K562 (cell line): ENCODE measurements at regions not wholly inside any gene's neighbourhood (a gene's known extent, or its start where the extent isn't known, plus 50 kb on each side); places are given as distances from the start of the nearest gene placed in this dataset.

Experiments
- ATAC-seq: fragments of 200-7000 bp; cut with Tn5 transposase; 3 replicates; pipeline ENCODE4 v1.9.1; 2020; ENCODE audit warnings: moderate library complexity
- BruUV-seq: library from RNA; stranded (reverse); fragments of 400-500 nt; replicated peaks from 2 replicates; lab custom pipeline; 2021; lab: Mats Ljungman, UMichigan
- CTCF ChIA-PET: fragments of 300-600 bp; formaldehyde crosslinking; extraction: SDS; loops from one replicate; lab custom pipeline; 2021; ENCODE audit warnings: low intra/inter-chr PET ratio; lab: Yijun Ruan, JAX
- POLR2A ChIA-PET: fragments of 300-600, 350-650 bp; sonication (Branson Sonifier 250); formaldehyde crosslinking; extraction: SDS; loops from one replicate; lab custom pipeline; 2021; ENCODE audit warnings: antibody characterized with exemption, inconsistent platforms; lab: Yijun Ruan, JAX
- DNase-seq, 4 experiments: peaks; one replicate each; pipeline versions ENCODE4 v3.0.0 to v3.0.0-alpha.2; 2011 to 2018; ENCODE audit warnings: low spot score in 3 of 4, mixed read lengths in 3 of 4; ENCODE audit errors: extremely low read depth in 1 of 4
- FAIRE-seq: peaks from 2 replicates; lab custom pipeline; 2011; peaks lifted over from hg19 to GRCh38; lab: Jason Lieb, UNC
- H2AFZ ChIP-seq: 2 replicates; pipeline ENCODE4 v1.6.0; 2011; ENCODE audit warnings: low read depth, low read length, control low read depth, inconsistent platforms
- H3K27ac ChIP-seq: fragments of 200-600 bp; 3 replicates; pipeline ENCODE4 v1.8.0; 2011; ENCODE audit warnings: low read depth, mild to moderate bottlenecking, control low read depth, inconsistent platforms, low read length, moderate library complexity, mixed read lengths; ENCODE audit errors: extremely low read depth
- H3K27me3 ChIP-seq, 2 experiments: fragments of 300-600 bp in 1 of 2; 2 replicates in 1 of 2; 3 replicates in 1 of 2; pipeline versions ENCODE4 v1.6.0 to v1.8.0; 2011; ENCODE audit warnings: inconsistent platforms in 2 of 2, low read length in 2 of 2, mild to moderate bottlenecking in 1 of 2, mixed read lengths in 1 of 2, moderate library complexity in 1 of 2; ENCODE audit not compliant: control insufficient read depth in 2 of 2, insufficient read depth in 2 of 2
- H3K36me3 ChIP-seq: fragments of 300-600 bp; 3 replicates; pipeline ENCODE4 v1.8.0; 2011; ENCODE audit warnings: mild to moderate bottlenecking, low read length, inconsistent platforms; ENCODE audit not compliant: control insufficient read depth, insufficient read depth
- H3K4me1 ChIP-seq, 2 experiments: fragments of 200-600 bp in 1 of 2; replicated peaks in 1 of 2; 2 replicates in 1 of 2; 3 replicates in 1 of 2; pipeline versions ENCODE4 v1.5.1 to v1.8.0; 2011; ENCODE audit warnings: inconsistent platforms in 2 of 2, low read length in 2 of 2, mild to moderate bottlenecking in 1 of 2, mixed read lengths in 1 of 2, moderate library complexity in 1 of 2; ENCODE audit not compliant: control insufficient read depth in 2 of 2, insufficient read depth in 2 of 2
- H3K4me2 ChIP-seq: 2 replicates; pipeline ENCODE4 v1.6.1; 2011; ENCODE audit warnings: low read length, control low read depth, inconsistent platforms, mixed read lengths; ENCODE audit not compliant: insufficient read depth
- H3K4me3 ChIP-seq: fragments of 200-600 bp; sonication (generic), shearing (Covaris generic); 2 replicates; pipeline ENCODE4 v1.5.1; 2016; ENCODE audit warnings: control low read depth, inconsistent platforms
- H3K79me2 ChIP-seq: fragments of 200-600 bp; 3 replicates; pipeline ENCODE4 v1.8.0; 2011; ENCODE audit warnings: low read length, inconsistent platforms; ENCODE audit not compliant: control insufficient read depth, insufficient read depth
- H3K9ac ChIP-seq, 2 experiments: 2 replicates each; pipeline versions ENCODE4 v1.6.0 to v1.6.1; 2011; ENCODE audit warnings: low read depth in 2 of 2, low read length in 2 of 2, control low read depth in 1 of 2, inconsistent platforms in 1 of 2, mild to moderate bottlenecking in 1 of 2, mixed read lengths in 1 of 2; ENCODE audit not compliant: insufficient read depth in 1 of 2
- H3K9me1 ChIP-seq: one replicate; pipeline ENCODE4 v1.6.0; 2011; ENCODE audit warnings: inconsistent platforms, mild to moderate bottlenecking, low read length, moderate library complexity; ENCODE audit not compliant: control insufficient read depth, insufficient read depth
- H3K9me3 ChIP-seq: replicated peaks from 2 replicates; pipeline ENCODE4 v1.5.1; 2011; ENCODE audit warnings: low read depth, low read length, inconsistent platforms; ENCODE audit not compliant: control insufficient read depth, insufficient read depth
- H4K20me1 ChIP-seq: replicated peaks from 2 replicates; pipeline ENCODE4 v1.6.1; 2011; ENCODE audit warnings: low read length, inconsistent platforms, mixed read lengths; ENCODE audit not compliant: control insufficient read depth, insufficient read depth
- CBFB ChIP-seq: sonication (generic); formaldehyde crosslinking; IDR thresholded peaks from 2 replicates; pipeline ENCODE4 v1.4.0; 2020; ENCODE audit warnings: mild to moderate bottlenecking, missing genetic modification reagents
- CHD2 ChIP-seq: IDR thresholded peaks from 2 replicates; pipeline ENCODE4 v1.6.1; 2011; ENCODE audit warnings: low read depth, low read length
- FUS ChIP-seq: fragments of 200-400 bp; formaldehyde crosslinking; optimal IDR thresholded peaks from 2 replicates; pipeline ENCODE3; 2017; ENCODE audit warnings: low read depth, low read length
- KLF16 ChIP-seq: IDR thresholded peaks from 2 replicates; pipeline ENCODE4 v1.6.1; 2016; ENCODE audit warnings: antibody characterized with exemption
- PHF20 ChIP-seq: fragments of 450-650 bp; IDR thresholded peaks from 2 replicates; pipeline ENCODE4 v1.6.1; 2018; ENCODE audit not compliant: partially characterized antibody
- PRPF4 ChIP-seq: fragments of 200-400 bp; formaldehyde crosslinking; IDR thresholded peaks from one replicate; pipeline ENCODE4 v1.6.1; 2017; ENCODE audit warnings: low read length, low read depth, mild to moderate bottlenecking; ENCODE audit not compliant: insufficient read depth, poor library complexity, severe bottlenecking
- RBM17 ChIP-seq: fragments of 200-400 bp; formaldehyde crosslinking; IDR thresholded peaks from 2 replicates; pipeline ENCODE4 v1.6.1; 2017; ENCODE audit warnings: low read depth, mild to moderate bottlenecking, low read length, borderline replicate concordance
- SAFB2 ChIP-seq: fragments of 200-400 bp; formaldehyde crosslinking; IDR thresholded peaks from 2 replicates; pipeline ENCODE4 v1.6.1; 2018; ENCODE audit warnings: borderline replicate concordance, low read length, low read depth, moderate library complexity; ENCODE audit not compliant: severe bottlenecking
- SMC3 ChIP-seq: conservative IDR thresholded peaks from 2 replicates; pipeline ENCODE4 v1.6.1; 2011; ENCODE audit warnings: low read depth, low read length, improper control_type of control experiment; ENCODE audit not compliant: insufficient read depth
- ZC3H4 ChIP-seq: sonication (generic); formaldehyde crosslinking; IDR thresholded peaks from 2 replicates; pipeline ENCODE4 v1.9.0; 2021; ENCODE audit warnings: missing genetic modification reagents, borderline replicate concordance
- ZNF12 ChIP-seq: sonication (generic); formaldehyde crosslinking; IDR thresholded peaks from 2 replicates; pipeline ENCODE4 v1.4.0; 2020; ENCODE audit warnings: mild to moderate bottlenecking, missing genetic modification reagents
- ZNF239 ChIP-seq: fragments of 250-450 bp; sonication (Bioruptor Pico); IDR thresholded peaks from 2 replicates; pipeline ENCODE4 v1.4.0; 2020; ENCODE audit warnings: mild to moderate bottlenecking
- ZSCAN32 ChIP-seq: fragments of 450-650 bp; formaldehyde crosslinking; IDR thresholded peaks from 2 replicates; pipeline ENCODE4 v1.4.0; 2020; ENCODE audit warnings: mild to moderate bottlenecking, moderate library complexity
- WGBS: fragments of 100-300 bp; shearing (Covaris generic); methylation state at CpG from one replicate; pipeline ENCODE4 v1.1.6; 2016; ENCODE audit warnings: low coverage, mixed read lengths; ENCODE audit not compliant: insufficient coverage; ENCODE audit errors: missing lambda C conversion rate; 5-methylcytosine and 5-hydroxymethylcytosine counted together
- in situ Hi-C: fragments of 300-500 bp; cut with MboI; formaldehyde crosslinking; loops from 4 replicates; pipeline ENCODE4 v1.15.0; 2018; ENCODE audit warnings: inconsistent platforms, mixed read lengths
- intact Hi-C: fragments of 100-400 bp; cut with micrococcal nuclease; formaldehyde crosslinking; loops from 2 replicates; pipeline ENCODE4 v1.14.2; 2022
- TF ChIP-seq, protein P1 (sequence below): sonication (generic); formaldehyde crosslinking; IDR thresholded peaks from 2 replicates; pipeline ENCODE4 v1.8.0; 2022; ENCODE audit warnings: mild to moderate bottlenecking, missing genetic modification reagents
- TF ChIP-seq, protein P2 (sequence below): sonication (generic); formaldehyde crosslinking; IDR thresholded peaks from 2 replicates; pipeline ENCODE4 v1.8.0; 2022; ENCODE audit warnings: missing genetic modification reagents, mild to moderate bottlenecking, borderline replicate concordance
- TF ChIP-seq, protein P3 (sequence below): fragments of 250-450 bp; sonication (Bioruptor Pico); IDR thresholded peaks from 2 replicates; pipeline ENCODE4 v1.8.0; 2022; ENCODE audit warnings: inconsistent platforms
- TF ChIP-seq, protein P4 (sequence below): conservative IDR thresholded peaks from 2 replicates; pipeline ENCODE4 v1.6.1; 2011; ENCODE audit warnings: low read depth, mild to moderate bottlenecking, low read length; ENCODE audit not compliant: control insufficient read depth

DNA sequence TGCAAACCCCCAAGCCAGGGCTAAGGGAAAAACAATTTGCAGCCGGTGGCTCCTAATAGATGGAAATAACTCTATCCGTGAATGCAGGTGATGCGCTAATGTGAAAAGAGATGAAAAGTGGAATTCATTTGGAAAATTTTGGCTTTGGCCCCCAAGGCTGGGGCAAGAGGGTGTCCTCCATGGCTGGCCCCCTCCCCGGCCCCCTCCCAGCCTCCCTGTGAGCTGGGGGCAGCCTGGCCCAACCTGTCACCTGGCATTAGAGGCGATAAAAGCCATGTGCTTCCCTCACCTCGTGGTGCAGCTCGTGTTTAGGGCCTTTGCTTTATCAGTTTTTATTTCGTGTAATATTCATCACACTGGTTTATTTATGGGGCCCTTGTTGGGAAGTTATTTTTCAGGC lies 267.2 kb downstream of the ENGASE start (continued):
- TF ChIP-seq CHD2 (no peak), ZNF12 (no peak), CBFB (no peak)

DNA sequence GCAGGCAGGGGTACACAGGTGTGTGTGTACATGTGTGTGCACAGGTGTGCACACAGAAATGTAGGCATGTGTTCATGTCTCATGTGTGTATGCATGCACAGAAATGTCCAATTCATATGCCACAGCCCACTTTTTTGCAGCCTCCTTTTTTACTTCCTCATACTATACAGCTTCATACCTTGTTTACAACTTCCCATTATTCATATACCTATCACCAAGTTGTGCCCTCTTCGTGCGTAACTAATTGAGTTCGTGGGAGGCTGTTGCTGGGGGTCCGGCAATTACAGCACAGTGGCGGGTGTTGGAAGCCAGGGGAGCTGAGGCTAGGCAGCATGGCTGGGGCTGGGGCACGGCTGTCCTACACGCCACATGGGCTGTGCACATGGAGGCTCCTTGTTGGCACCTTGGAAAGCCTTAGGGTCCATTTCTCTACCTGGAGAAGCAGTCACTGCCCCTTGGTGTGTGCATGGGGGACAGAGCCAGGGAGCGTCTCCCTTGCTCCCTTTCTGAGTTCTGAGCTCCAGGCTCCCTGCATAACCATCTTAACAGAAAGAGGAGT lies 266.7 kb downstream of the ENGASE start:
- H3K79me2 ChIP-seq, result no peaks in the 10 kb centered on the region
- intact Hi-C loops, result no loop called here
- H3K4me2 ChIP-seq, result no peak overlapping the region
- POLR2A ChIA-PET, result no interaction called here
- H3K27ac ChIP-seq, result no peak overlapping the region
- BruUV-seq, result no TSS peak
- no peaks in the 10 kb centered on the region for H3K36me3 ChIP-seq
- peaks cover 11% of the 10 kb centered on the region; the same call in 1 of the 2 replicates for H4K20me1 ChIP-seq
- H2AFZ ChIP-seq, result no peak overlapping the region
- WGBS, result 3% methylated on average over 8 of the region's 8 CpGs
- in situ Hi-C loops, result no loop called here
- DNase-seq (no peak), FAIRE-seq (no peak), ATAC-seq (no peak)
- H3K4me1 ChIP-seq, result no peaks in the 10 kb centered on the region
- H3K9ac ChIP-seq, result no peak overlapping the region
- CTCF ChIA-PET, result no interaction called here
- H3K9me3 ChIP-seq, result no peaks in the 10 kb centered on the region
- no peaks in the 10 kb centered on the region for H3K9me1 ChIP-seq
- no peak overlapping the region for H3K4me3 ChIP-seq
- peaks cover 4 to 25% of the 10 kb centered on the region in 2 experiments for H3K27me3 ChIP-seq
- no peak for TF ChIP-seq SAFB2
- TF ChIP-seq FUS, result no peak
- TF ChIP-seq ZNF239 (CRISPR knock-in tag), result no peak
- TF ChIP-seq ZSCAN32 (CRISPR knock-in tag), result no peak
- no peak for TF ChIP-seq PRPF4
- no peak for TF ChIP-seq RBM17
- TF ChIP-seq, protein P1, sequence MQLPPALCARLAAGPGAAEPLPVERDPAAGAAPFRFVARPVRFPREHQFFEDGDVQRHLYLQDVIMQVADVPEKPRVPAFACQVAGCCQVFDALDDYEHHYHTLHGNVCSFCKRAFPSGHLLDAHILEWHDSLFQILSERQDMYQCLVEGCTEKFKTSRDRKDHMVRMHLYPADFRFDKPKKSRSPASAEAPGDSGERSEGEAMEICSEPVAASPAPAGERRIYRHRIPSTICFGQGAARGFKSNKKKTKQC, result no peak
- TF ChIP-seq ZC3H4 (CRISPR knock-in tag), result no peak
- TF ChIP-seq PHF20, result no peak
- no peak for TF ChIP-seq KLF16
- no peak for TF ChIP-seq SMC3
- TF ChIP-seq, protein P2, sequence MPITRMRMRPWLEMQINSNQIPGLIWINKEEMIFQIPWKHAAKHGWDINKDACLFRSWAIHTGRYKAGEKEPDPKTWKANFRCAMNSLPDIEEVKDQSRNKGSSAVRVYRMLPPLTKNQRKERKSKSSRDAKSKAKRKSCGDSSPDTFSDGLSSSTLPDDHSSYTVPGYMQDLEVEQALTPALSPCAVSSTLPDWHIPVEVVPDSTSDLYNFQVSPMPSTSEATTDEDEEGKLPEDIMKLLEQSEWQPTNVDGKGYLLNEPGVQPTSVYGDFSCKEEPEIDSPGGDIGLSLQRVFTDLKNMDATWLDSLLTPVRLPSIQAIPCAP (CRISPR knock-in tag), result no peak
- TF ChIP-seq, protein P3, sequence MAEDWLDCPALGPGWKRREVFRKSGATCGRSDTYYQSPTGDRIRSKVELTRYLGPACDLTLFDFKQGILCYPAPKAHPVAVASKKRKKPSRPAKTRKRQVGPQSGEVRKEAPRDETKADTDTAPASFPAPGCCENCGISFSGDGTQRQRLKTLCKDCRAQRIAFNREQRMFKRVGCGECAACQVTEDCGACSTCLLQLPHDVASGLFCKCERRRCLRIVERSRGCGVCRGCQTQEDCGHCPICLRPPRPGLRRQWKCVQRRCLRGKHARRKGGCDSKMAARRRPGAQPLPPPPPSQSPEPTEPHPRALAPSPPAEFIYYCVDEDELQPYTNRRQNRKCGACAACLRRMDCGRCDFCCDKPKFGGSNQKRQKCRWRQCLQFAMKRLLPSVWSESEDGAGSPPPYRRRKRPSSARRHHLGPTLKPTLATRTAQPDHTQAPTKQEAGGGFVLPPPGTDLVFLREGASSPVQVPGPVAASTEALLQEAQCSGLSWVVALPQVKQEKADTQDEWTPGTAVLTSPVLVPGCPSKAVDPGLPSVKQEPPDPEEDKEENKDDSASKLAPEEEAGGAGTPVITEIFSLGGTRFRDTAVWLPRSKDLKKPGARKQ, result no peak
- TF ChIP-seq, protein P4, sequence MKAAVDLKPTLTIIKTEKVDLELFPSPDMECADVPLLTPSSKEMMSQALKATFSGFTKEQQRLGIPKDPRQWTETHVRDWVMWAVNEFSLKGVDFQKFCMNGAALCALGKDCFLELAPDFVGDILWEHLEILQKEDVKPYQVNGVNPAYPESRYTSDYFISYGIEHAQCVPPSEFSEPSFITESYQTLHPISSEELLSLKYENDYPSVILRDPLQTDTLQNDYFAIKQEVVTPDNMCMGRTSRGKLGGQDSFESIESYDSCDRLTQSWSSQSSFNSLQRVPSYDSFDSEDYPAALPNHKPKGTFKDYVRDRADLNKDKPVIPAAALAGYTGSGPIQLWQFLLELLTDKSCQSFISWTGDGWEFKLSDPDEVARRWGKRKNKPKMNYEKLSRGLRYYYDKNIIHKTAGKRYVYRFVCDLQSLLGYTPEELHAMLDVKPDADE, result no peak
